Smooth muscle cell (in vitro differentiated cells): ENCODE measurements at regions not wholly inside any gene's neighbourhood (a gene's known extent, or its start where the extent isn't known, plus 50 kb on each side); places are given as distances from the start of the nearest gene placed in this dataset. TPM values are rescaled to one million over a fixed set of nuclear protein-coding genes. Genes with fewer than 3 reads are reported as not detected.

Experiments used
- DNase-seq: peaks from one replicate; lab custom pipeline; 2025; ENCODE audit not compliant: unreplicated experiment; lab: John Stamatoyannopoulos, UW
- H2AFZ ChIP-seq: fragments of 200-600 bp; sonication (generic); 2 replicates; pipeline ENCODE4 v1.6.0; 2016; ENCODE audit warnings: antibody characterized with exemption, low read depth, mild to moderate bottlenecking
- H3F3A ChIP-seq: fragments of 200-600 bp; sonication (generic); 2 replicates; pipeline ENCODE4 v1.6.0; 2017; ENCODE audit warnings: antibody characterized with exemption, low read depth
- H3K27ac ChIP-seq: fragments of 200-600 bp; sonication (generic); 2 replicates; pipeline ENCODE4 v1.5.1; 2016; ENCODE audit warnings: low read depth, mild to moderate bottlenecking
- H3K27me3 ChIP-seq: fragments of 200-600 bp; sonication (generic); 2 replicates; pipeline ENCODE4 v1.6.1; 2016; ENCODE audit warnings: low read depth, mild to moderate bottlenecking
- H3K36me3 ChIP-seq: fragments of 200-600 bp; sonication (generic); 2 replicates; pipeline ENCODE4 v1.5.1; 2016; ENCODE audit warnings: low read depth
- H3K4me1 ChIP-seq: fragments of 200-600 bp; sonication (generic); 2 replicates; pipeline ENCODE4 v1.5.1; 2016; ENCODE audit warnings: low read depth
- H3K4me2 ChIP-seq: fragments of 200-600 bp; sonication (generic); 2 replicates; pipeline ENCODE4 v1.6.0; 2016; ENCODE audit warnings: mild to moderate bottlenecking
- H3K4me3 ChIP-seq: fragments of 200-600 bp; sonication (generic); 2 replicates; pipeline ENCODE4 v1.5.1; 2016; ENCODE audit warnings: mild to moderate bottlenecking
- H3K79me2 ChIP-seq: fragments of 200-600 bp; sonication (generic); 2 replicates; pipeline ENCODE4 v1.6.0; 2016; ENCODE audit warnings: low read depth, mild to moderate bottlenecking
- H3K9ac ChIP-seq: fragments of 200-600 bp; sonication (generic); 2 replicates; pipeline ENCODE4 v1.6.0; 2016; ENCODE audit warnings: low read depth
- H3K9me3 ChIP-seq: fragments of 200-600 bp; sonication (generic); replicated peaks from 2 replicates; pipeline ENCODE4 v1.5.1; 2016; ENCODE audit warnings: low read depth
- H4K20me1 ChIP-seq: fragments of 200-600 bp; sonication (generic); 2 replicates; pipeline ENCODE4 v1.6.0; 2016; ENCODE audit warnings: low read depth
- WGBS: methylation state at CpG from one replicate; pipeline ENCODE4 v1.1.7; 2016; ENCODE audit warnings: low lambda C conversion rate; 5-methylcytosine and 5-hydroxymethylcytosine counted together
- small RNA-seq: library from RNA; depleted of rRNA; stranded (forward); fragments of <200 nt; gene quantifications from one replicate; pipeline ENCODE3, GENCODE V24; 2014
- TF ChIP-seq, protein P1 (sequence below): fragments of 200-600 bp; sonication (generic); IDR thresholded peaks from 2 replicates; pipeline ENCODE4 v1.5.1; 2017; ENCODE audit warnings: borderline replicate concordance, mild to moderate bottlenecking, antibody characterized with exemption; ENCODE audit not compliant: insufficient read depth, poor library complexity, severe bottlenecking

DNA sequence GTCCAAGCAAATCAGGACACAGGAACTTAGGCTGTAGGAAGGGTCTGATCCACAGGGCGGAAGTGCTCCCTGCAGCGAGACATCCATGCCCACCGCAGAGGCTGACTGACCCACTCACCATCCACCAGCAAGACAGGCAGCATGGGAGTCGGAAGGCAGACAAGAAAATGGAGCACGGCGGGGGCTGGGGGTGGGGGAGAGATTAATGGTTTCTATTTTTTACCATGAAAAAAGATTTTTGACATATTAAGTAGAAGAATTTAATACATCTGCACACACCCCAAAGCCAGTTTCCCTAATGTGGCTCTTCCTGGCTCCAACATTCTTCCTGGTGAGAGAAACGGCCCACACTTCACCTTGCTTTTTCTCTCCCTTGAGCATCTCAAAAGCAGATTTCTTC is 55.1 kb upstream of the ST8SIA3 start:
- H3K4me2 ChIP-seq = no peak overlapping the region
- H3F3A ChIP-seq = no peaks in the 10 kb centered on the region
- H3K9ac ChIP-seq = no peak overlapping the region
- 94% methylated on average over 7 of the region's 7 CpGs for WGBS
- no peak overlapping the region for H2AFZ ChIP-seq
- H3K36me3 ChIP-seq = no peaks in the 10 kb centered on the region
- peaks cover 10% of the 10 kb centered on the region for H3K27me3 ChIP-seq
- no peak overlapping the region for H3K4me3 ChIP-seq
- no peaks in the 10 kb centered on the region for H3K9me3 ChIP-seq
- TF ChIP-seq, protein P1, sequence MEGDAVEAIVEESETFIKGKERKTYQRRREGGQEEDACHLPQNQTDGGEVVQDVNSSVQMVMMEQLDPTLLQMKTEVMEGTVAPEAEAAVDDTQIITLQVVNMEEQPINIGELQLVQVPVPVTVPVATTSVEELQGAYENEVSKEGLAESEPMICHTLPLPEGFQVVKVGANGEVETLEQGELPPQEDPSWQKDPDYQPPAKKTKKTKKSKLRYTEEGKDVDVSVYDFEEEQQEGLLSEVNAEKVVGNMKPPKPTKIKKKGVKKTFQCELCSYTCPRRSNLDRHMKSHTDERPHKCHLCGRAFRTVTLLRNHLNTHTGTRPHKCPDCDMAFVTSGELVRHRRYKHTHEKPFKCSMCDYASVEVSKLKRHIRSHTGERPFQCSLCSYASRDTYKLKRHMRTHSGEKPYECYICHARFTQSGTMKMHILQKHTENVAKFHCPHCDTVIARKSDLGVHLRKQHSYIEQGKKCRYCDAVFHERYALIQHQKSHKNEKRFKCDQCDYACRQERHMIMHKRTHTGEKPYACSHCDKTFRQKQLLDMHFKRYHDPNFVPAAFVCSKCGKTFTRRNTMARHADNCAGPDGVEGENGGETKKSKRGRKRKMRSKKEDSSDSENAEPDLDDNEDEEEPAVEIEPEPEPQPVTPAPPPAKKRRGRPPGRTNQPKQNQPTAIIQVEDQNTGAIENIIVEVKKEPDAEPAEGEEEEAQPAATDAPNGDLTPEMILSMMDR = no peak
- H4K20me1 ChIP-seq = no peaks in the 10 kb centered on the region
- no peaks in the 10 kb centered on the region for H3K4me1 ChIP-seq
- no peak for DNase-seq
- H3K79me2 ChIP-seq = no peaks in the 10 kb centered on the region
- no peak overlapping the region for H3K27ac ChIP-seq

DNA sequence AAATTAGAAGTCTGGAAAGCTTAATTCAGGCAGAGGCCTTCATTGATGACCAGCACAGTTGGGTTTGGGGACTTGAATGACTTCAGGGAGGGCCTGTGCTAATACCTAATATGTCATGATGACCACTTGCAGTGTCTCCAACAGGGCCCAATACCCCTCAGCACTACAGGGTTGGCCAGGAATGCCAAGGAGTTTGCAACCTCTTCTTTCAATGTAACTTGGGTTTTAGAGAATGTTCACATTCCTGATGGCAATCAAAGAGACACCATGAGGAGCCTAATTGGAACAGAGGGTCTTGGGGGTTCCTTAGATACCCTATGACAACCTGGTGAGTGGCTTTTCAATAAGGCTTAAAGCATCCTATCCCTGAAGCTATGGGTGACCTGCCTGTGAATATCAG is 52.4 kb upstream of the ST8SIA3 start:
- Histone ChIP-seq H3K4me2 (no peak overlapping the region), H3K9ac (no peak overlapping the region), H2AFZ (no peak overlapping the region), H3K27me3 (peaks cover 11% of the 10 kb centered on the region), H3F3A (no peaks in the 10 kb centered on the region), H3K4me3 (no peak overlapping the region), H3K27ac (no peak overlapping the region), H3K4me1 (no peaks in the 10 kb centered on the region), H3K9me3 (no peaks in the 10 kb centered on the region), H4K20me1 (no peaks in the 10 kb centered on the region), H3K36me3 (no peaks in the 10 kb centered on the region), H3K79me2 (no peaks in the 10 kb centered on the region)
- no peak for DNase-seq
- TF ChIP-seq, protein P1 = no peak

DNA sequence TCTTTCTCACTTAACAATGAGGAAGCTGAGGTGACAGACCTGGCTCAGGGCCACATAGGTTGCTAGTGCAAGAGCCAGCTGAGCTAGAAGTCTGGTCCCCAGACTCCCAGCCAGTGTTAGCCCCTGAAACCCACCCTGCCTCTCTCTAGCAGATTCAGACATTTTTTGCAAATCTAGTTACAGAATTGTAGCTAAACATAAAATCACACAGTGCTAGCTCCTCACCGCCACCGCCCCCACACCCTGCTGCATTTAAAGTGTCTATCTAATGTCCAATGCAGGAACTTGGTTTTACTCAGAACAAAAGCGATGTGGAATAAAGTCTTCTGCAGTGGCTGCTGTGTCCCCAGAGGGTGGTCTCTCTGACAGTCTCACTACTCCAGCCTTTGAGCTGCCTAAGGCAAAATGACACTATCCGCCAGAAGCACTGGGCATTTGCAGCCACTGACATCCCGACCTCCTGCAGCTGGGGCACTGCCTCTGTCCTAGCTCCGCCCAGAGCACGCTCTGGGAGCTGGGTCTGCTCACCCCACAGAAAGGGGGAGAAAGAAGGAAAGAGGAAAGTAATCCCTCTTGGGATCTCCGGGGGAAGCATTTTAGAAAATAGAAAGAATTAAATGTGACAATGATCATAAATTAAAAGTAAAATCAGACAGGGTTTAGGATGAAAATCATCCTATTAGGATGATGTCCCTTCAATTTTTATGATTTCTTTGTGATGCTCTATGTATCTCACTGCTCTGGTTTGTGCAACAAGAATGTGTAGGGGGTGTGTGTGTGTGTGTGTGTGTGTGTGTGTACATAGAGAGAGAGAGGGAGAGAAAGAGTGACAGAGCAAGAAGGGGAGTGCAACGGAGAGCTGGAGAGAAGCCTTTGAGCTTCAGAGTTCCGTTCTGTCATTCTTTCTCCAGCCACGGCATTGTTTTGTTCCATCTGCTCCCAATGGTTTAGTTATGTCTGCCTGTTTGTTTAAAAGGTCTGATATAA is 50.5 kb upstream of the ST8SIA3 start:
- no peaks in the 10 kb centered on the region for H3K9me3 ChIP-seq
- no peaks in the 10 kb centered on the region for H3K79me2 ChIP-seq
- no peaks in the 10 kb centered on the region for H3F3A ChIP-seq
- H3K27me3 ChIP-seq = peaks cover 11% of the 10 kb centered on the region
- no peak overlapping the region for H3K27ac ChIP-seq
- no peak for DNase-seq
- no peak overlapping the region for H3K4me3 ChIP-seq
- TF ChIP-seq, protein P1 = no peak
- H3K4me2 ChIP-seq = no peak overlapping the region
- no peak overlapping the region for H2AFZ ChIP-seq
- H3K4me1 ChIP-seq = no peaks in the 10 kb centered on the region
- no peaks in the 10 kb centered on the region for H3K36me3 ChIP-seq
- no peaks in the 10 kb centered on the region for H4K20me1 ChIP-seq
- WGBS = 65% methylated on average over 10 of the region's 11 CpGs
- no peak overlapping the region for H3K9ac ChIP-seq

Small RNA genes lying in the stretch of these regions (small RNA-seq; reads per million reads assigned to genes)
- gene RNU6-737P = not detected
